ENCODE measurements at regions not wholly inside any gene's neighbourhood (a gene's known extent, or its start where the extent isn't known, plus 50 kb on each side); places are given as distances from the start of the nearest gene placed in this dataset.

DNA sequence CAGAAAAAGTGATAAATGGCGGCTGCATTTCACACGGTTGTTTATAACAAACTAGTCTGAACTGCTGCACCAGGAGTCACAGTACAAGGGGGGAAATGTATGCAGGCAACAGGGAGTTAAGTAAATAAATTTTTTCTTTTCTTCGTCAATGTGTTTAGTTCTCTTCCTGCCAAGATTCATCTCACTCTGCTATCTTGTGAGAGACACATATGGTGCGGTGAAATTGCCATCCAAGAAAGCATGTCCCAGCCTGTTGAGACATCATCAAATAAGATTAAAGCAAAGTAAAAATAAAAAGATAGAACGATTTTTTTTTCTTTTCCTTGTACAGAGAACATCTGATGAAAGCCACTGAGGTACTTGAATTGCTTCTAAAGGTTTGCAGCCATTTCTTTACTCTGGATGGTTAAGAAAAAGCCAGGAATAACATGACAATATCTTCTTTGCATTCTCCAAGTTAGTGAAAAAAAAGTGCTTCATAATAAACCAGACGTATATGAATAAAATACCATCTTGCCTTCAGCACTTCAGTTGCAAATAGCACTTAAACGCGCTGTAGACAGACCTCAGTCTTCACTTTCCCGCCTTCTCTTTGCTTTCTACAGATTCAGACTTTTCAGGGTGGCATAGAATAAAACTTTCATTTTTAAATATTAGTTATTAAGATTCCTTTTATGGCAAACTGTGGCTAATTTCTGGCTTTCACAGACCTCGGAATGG is 506.2 kb upstream of the ZFHX3 start:
- H3K4me3 ChIP-seq (ENCODE audit: low read length): no peak overlapping the region
- H3K27ac ChIP-seq (ENCODE audit: low read depth, low read length): no peak overlapping the region
- H3K27me3 ChIP-seq (ENCODE audit: control insufficient read depth, insufficient read depth, low read length, poor library complexity, severe bottlenecking): no peaks in the 10 kb centered on the region
- H3K36me3 ChIP-seq (ENCODE audit: control insufficient read depth, insufficient read depth, low read length): no peaks in the 10 kb centered on the region
- H3K4me1 ChIP-seq (ENCODE audit: control insufficient read depth, insufficient read depth, low read length): peaks cover 13% of the 10 kb centered on the region
- Mint-ChIP-seq H3K4me1 (peaks cover 30% of the 10 kb centered on the region), H3K27me3 (ENCODE audit: insufficient read depth) (peaks cover 10% of the 10 kb centered on the region), H3K9me3 (no peaks in the 10 kb centered on the region), H3K4me3 (no peak overlapping the region), H3K36me3 (ENCODE audit: low read depth) (no peaks in the 10 kb centered on the region), H3K27ac (no peak overlapping the region)
- TF ChIP-seq, protein P1, sequence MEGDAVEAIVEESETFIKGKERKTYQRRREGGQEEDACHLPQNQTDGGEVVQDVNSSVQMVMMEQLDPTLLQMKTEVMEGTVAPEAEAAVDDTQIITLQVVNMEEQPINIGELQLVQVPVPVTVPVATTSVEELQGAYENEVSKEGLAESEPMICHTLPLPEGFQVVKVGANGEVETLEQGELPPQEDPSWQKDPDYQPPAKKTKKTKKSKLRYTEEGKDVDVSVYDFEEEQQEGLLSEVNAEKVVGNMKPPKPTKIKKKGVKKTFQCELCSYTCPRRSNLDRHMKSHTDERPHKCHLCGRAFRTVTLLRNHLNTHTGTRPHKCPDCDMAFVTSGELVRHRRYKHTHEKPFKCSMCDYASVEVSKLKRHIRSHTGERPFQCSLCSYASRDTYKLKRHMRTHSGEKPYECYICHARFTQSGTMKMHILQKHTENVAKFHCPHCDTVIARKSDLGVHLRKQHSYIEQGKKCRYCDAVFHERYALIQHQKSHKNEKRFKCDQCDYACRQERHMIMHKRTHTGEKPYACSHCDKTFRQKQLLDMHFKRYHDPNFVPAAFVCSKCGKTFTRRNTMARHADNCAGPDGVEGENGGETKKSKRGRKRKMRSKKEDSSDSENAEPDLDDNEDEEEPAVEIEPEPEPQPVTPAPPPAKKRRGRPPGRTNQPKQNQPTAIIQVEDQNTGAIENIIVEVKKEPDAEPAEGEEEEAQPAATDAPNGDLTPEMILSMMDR (conservative IDR thresholded peaks at IDR 0.05): no peak
- H3K9ac ChIP-seq (ENCODE audit: extremely low read depth, low read length, poor library complexity, severe bottlenecking): no peak overlapping the region
- no peaks in the 10 kb centered on the region for H3K9me3 ChIP-seq (ENCODE audit: control insufficient read depth, low read length)
- DNase-seq: no peak
- 92 to 98% methylated on average over 7 to 10 of the region's 10 CpGs for WGBS, 2 experiments (ENCODE audit: insufficient coverage in 1 of 2, insufficient read length in 1 of 2)

DNA sequence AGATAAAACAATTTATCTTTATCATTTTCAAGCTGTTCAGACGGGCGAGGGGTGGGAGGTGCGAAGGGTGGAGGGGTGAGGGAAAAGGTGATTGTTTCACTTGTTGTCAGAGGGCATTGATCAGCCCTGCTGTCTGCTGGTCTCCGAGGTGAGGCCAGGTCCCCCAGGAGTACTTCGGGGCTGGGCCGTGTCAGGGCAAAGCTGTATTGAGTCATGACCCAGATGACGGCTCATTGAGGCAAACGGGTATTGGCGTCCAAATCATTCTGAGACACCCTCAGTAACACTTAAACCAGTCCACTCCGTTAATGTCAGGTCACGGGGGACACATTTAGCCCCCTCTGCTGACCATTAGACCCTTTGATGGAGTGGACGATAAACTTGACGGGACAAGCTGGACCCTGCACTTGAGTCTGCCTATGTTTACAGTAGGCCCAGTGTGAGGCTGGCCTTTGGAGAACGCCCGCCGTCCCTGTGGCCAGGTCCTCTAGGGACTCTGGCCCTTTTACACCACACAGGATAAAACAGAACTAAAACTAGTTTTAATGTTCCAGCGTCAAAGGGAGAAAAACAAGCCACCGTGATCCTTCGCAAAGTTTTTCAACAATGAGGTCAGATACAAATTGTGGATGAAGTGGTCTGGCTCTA is 502.2 kb upstream of the ZFHX3 start:
- Histone ChIP-seq H3K36me3 (ENCODE audit: control insufficient read depth, insufficient read depth, low read length) (no peaks in the 10 kb centered on the region), H3K9me3 (ENCODE audit: control insufficient read depth, low read length) (no peaks in the 10 kb centered on the region), H3K4me1 (ENCODE audit: control insufficient read depth, insufficient read depth, low read length) (peaks cover 17% of the 10 kb centered on the region), H3K27ac (ENCODE audit: low read depth, low read length) (no peak overlapping the region), H3K4me3 (ENCODE audit: low read length) (peak overlapping the region; percentile 27), H3K9ac (ENCODE audit: extremely low read depth, low read length, poor library complexity, severe bottlenecking) (no peak overlapping the region), H3K27me3 (ENCODE audit: control insufficient read depth, insufficient read depth, low read length, poor library complexity, severe bottlenecking) (no peaks in the 10 kb centered on the region)
- peaks cover 7% of the 10 kb centered on the region for H3K27me3 Mint-ChIP-seq (ENCODE audit: insufficient read depth)
- no peak overlapping the region for H3K4me3 Mint-ChIP-seq
- WGBS, 2 experiments (ENCODE audit: insufficient coverage in 1 of 2, insufficient read length in 1 of 2): 78 to 87% methylated on average over 15 to 19 of the region's 19 CpGs
- H3K36me3 Mint-ChIP-seq (ENCODE audit: low read depth): no peaks in the 10 kb centered on the region
- H3K4me1 Mint-ChIP-seq: peaks cover 49% of the 10 kb centered on the region
- H3K9me3 Mint-ChIP-seq: no peaks in the 10 kb centered on the region
- TF ChIP-seq, protein P1 (conservative IDR thresholded peaks at IDR 0.05): no peak
- DNase-seq: peak; percentile 60
- no peak overlapping the region for H3K27ac Mint-ChIP-seq

GRCh38 chr16:73547552-73548403 is 499.9 kb upstream of the ZFHX3 start:
- H3K36me3 ChIP-seq (ENCODE audit: control insufficient read depth, insufficient read depth, low read length): no peaks in the 10 kb centered on the region
- H3K4me3 ChIP-seq (ENCODE audit: low read length): no peak overlapping the region
- no peaks in the 10 kb centered on the region for H3K36me3 Mint-ChIP-seq (ENCODE audit: low read depth)
- H3K9me3 Mint-ChIP-seq: no peaks in the 10 kb centered on the region
- H3K27ac Mint-ChIP-seq: no peak overlapping the region
- H3K27ac ChIP-seq (ENCODE audit: low read depth, low read length): peak overlapping the region; percentile 89
- peaks cover 12% of the 10 kb centered on the region for H3K4me1 ChIP-seq (ENCODE audit: control insufficient read depth, insufficient read depth, low read length)
- no peak overlapping the region for H3K9ac ChIP-seq (ENCODE audit: extremely low read depth, low read length, poor library complexity, severe bottlenecking)
- H3K4me1 Mint-ChIP-seq: peaks cover 56% of the 10 kb centered on the region
- H3K4me3 Mint-ChIP-seq: no peak overlapping the region
- no peaks in the 10 kb centered on the region for H3K27me3 ChIP-seq (ENCODE audit: control insufficient read depth, insufficient read depth, low read length, poor library complexity, severe bottlenecking)
- H3K9me3 ChIP-seq (ENCODE audit: control insufficient read depth, low read length): no peaks in the 10 kb centered on the region
- DNase-seq: no peak
- 73 to 86% methylated on average over 8 to 9 of the region's 9 CpGs for WGBS, 2 experiments (ENCODE audit: insufficient coverage in 1 of 2, insufficient read length in 1 of 2)
- TF ChIP-seq, protein P1 (conservative IDR thresholded peaks at IDR 0.05): no peak
- H3K27me3 Mint-ChIP-seq (ENCODE audit: insufficient read depth): peaks cover 12% of the 10 kb centered on the region

Data from endodermal cell (in vitro differentiated cells).